BLaER1 treated with 17β-estradiol and CSF1 and Interleukin-3, amounts not matched to agents 10 nM and 100 nM (cell line): ENCODE measurements at regions not wholly inside any gene's neighbourhood (a gene's known extent, or its start where the extent isn't known, plus 50 kb on each side); places are given as distances from the start of the nearest gene placed in this dataset.

ENCODE experiments used
- H3K27ac ChIP-seq, 11 experiments: shearing (Covaris generic); formaldehyde crosslinking; 2 replicates each; pipeline ENCODE4 v1.8.1; 2022
- H3K27me3 ChIP-seq, 11 experiments: shearing (Covaris generic); formaldehyde crosslinking; 2 replicates each; pipeline ENCODE4 v1.8.1; 2022
- H3K36me3 ChIP-seq, 11 experiments: shearing (Covaris generic); formaldehyde crosslinking; 2 replicates each; pipeline ENCODE4 v1.8.1; 2022
- H3K4me1 ChIP-seq, 10 experiments: shearing (Covaris generic); formaldehyde crosslinking; 2 replicates each; pipeline ENCODE4 v1.8.1; 2022
- H3K4me2 ChIP-seq, 11 experiments: shearing (Covaris generic); formaldehyde crosslinking; 2 replicates each; pipeline ENCODE4 v1.8.1; 2022
- H3K4me3 ChIP-seq, 10 experiments: shearing (Covaris generic); formaldehyde crosslinking; 2 replicates each; pipeline ENCODE4 v1.8.1; 2022
- H3K9ac ChIP-seq, 11 experiments: shearing (Covaris generic); formaldehyde crosslinking; 2 replicates each; pipeline ENCODE4 v1.8.1; 2022
- H3K9me3 ChIP-seq, 11 experiments: shearing (Covaris generic); formaldehyde crosslinking; replicated peaks in 1 of 11; 2 replicates each; pipeline ENCODE4 v1.8.1; 2022
- H4K20me1 ChIP-seq, 11 experiments: shearing (Covaris generic); formaldehyde crosslinking; 2 replicates each; pipeline ENCODE4 v1.8.1; 2022
- Cebpa-rat ChIP-seq, 11 experiments: shearing (Covaris generic); IDR thresholded peaks; 2 replicates each; pipeline ENCODE4 v1.8.1; 2022

- Histone ChIP-seq H3K4me1 (peaks cover 0 to 44% (median 11%) of the 10 kb centered on the region in 10 experiments; a peak in 10 of 20 replicates), H3K4me3 (no peak overlapping the region), H3K27me3 (no peaks in the 10 kb centered on the region), H3K4me2 (peak overlapping the region in 8 of 11 experiments; percentile 9 to 80 (median 56); a peak in 12 of 22 replicates), H3K36me3 (no peaks in the 10 kb centered on the region), H3K9me3 (no peaks in the 10 kb centered on the region), H3K27ac (peak overlapping the region in 2 of 11 experiments; percentile 19 to 22; a peak in 2 of 22 replicates), H3K9ac (no peak overlapping the region), H4K20me1 (no peaks in the 10 kb centered on the region)
- no peak for TF ChIP-seq Cebpa-rat (IDR thresholded peaks at IDR 0.05)
Observed at GRCh38 chr20:39910536-39910935, 778.5 kb downstream of the MAFB start.

- H3K9me3 ChIP-seq: no peaks in the 10 kb centered on the region
- H3K4me1 ChIP-seq: peaks cover 0 to 44% (median 11%) of the 10 kb centered on the region in 10 experiments; a peak in 10 of 20 replicates
- no peak overlapping the region for H3K9ac ChIP-seq
- no peaks in the 10 kb centered on the region for H4K20me1 ChIP-seq
- no peaks in the 10 kb centered on the region for H3K27me3 ChIP-seq
- peak overlapping the region in 5 of 11 experiments; percentile 3 to 26 (median 18); a peak in 5 of 22 replicates for H3K27ac ChIP-seq
- H3K36me3 ChIP-seq: no peaks in the 10 kb centered on the region
- H3K4me2 ChIP-seq: peak overlapping the region in 5 of 11 experiments; percentile 52 to 80 (median 67); a peak in 10 of 22 replicates
- H3K4me3 ChIP-seq: no peak overlapping the region
- TF ChIP-seq Cebpa-rat (IDR thresholded peaks at IDR 0.05): no peak
Observed at GRCh38 chr20:39909447-39909846, 779.6 kb downstream of the MAFB start.

GRCh38 chr20:39904476-39905112, 784.4 kb downstream of the MAFB start:
- Histone ChIP-seq H3K9ac (no peak overlapping the region), H3K27ac (no peak overlapping the region), H3K27me3 (no peaks in the 10 kb centered on the region), H3K4me1 (peaks cover 0 to 25% (median 3%) of the 10 kb centered on the region in 10 experiments; a peak in 10 of 20 replicates), H3K4me2 (no peak overlapping the region; a peak in 1 of 22 replicates), H3K36me3 (no peaks in the 10 kb centered on the region), H3K4me3 (no peak overlapping the region), H3K9me3 (no peaks in the 10 kb centered on the region), H4K20me1 (no peaks in the 10 kb centered on the region)
- no peak for TF ChIP-seq Cebpa-rat (IDR thresholded peaks at IDR 0.05)

GRCh38 chr20:39903806-39904465, 785.1 kb downstream of the MAFB start:
- Histone ChIP-seq H3K27me3 (no peaks in the 10 kb centered on the region), H3K9ac (no peak overlapping the region), H3K4me1 (peaks cover 0 to 20% (median 0%) of the 10 kb centered on the region in 10 experiments; a peak in 8 of 20 replicates), H3K9me3 (no peaks in the 10 kb centered on the region), H4K20me1 (no peaks in the 10 kb centered on the region), H3K4me2 (no peak overlapping the region; a peak in 1 of 22 replicates), H3K36me3 (no peaks in the 10 kb centered on the region), H3K27ac (no peak overlapping the region), H3K4me3 (no peak overlapping the region)
- TF ChIP-seq Cebpa-rat (IDR thresholded peaks at IDR 0.05): no peak

GRCh38 chr20:39899881-39900280, 789.2 kb downstream of the MAFB start:
- H3K4me1 ChIP-seq: peaks cover 0 to 15% (median 0%) of the 10 kb centered on the region in 10 experiments; a peak in 3 of 20 replicates
- no peaks in the 10 kb centered on the region for H3K36me3 ChIP-seq
- no peak overlapping the region for H3K4me3 ChIP-seq
- H4K20me1 ChIP-seq: no peaks in the 10 kb centered on the region
- H3K27me3 ChIP-seq: no peaks in the 10 kb centered on the region
- H3K9me3 ChIP-seq: no peaks in the 10 kb centered on the region
- H3K9ac ChIP-seq: no peak overlapping the region
- no peak overlapping the region for H3K27ac ChIP-seq
- TF ChIP-seq Cebpa-rat (IDR thresholded peaks at IDR 0.05): no peak
- no peak overlapping the region for H3K4me2 ChIP-seq

GRCh38 chr20:39898467-39898852, 790.6 kb downstream of the MAFB start:
- TF ChIP-seq Cebpa-rat (IDR thresholded peaks at IDR 0.05): no peak
- Histone ChIP-seq H3K36me3 (no peaks in the 10 kb centered on the region), H4K20me1 (no peaks in the 10 kb centered on the region), H3K27ac (no peak overlapping the region), H3K4me3 (no peak overlapping the region), H3K9ac (no peak overlapping the region), H3K4me2 (no peak overlapping the region), H3K9me3 (no peaks in the 10 kb centered on the region), H3K4me1 (peaks cover 0 to 15% (median 0%) of the 10 kb centered on the region in 10 experiments; a peak in 3 of 20 replicates), H3K27me3 (no peaks in the 10 kb centered on the region)

GRCh38 chr20:39897781-39898466, 791.1 kb downstream of the MAFB start:
- TF ChIP-seq Cebpa-rat (IDR thresholded peaks at IDR 0.05): no peak
- H3K4me3 ChIP-seq: no peak overlapping the region
- peaks cover 0 to 15% (median 0%) of the 10 kb centered on the region in 10 experiments; a peak in 3 of 20 replicates for H3K4me1 ChIP-seq
- no peaks in the 10 kb centered on the region for H4K20me1 ChIP-seq
- H3K9me3 ChIP-seq: no peaks in the 10 kb centered on the region
- H3K27me3 ChIP-seq: no peaks in the 10 kb centered on the region
- H3K27ac ChIP-seq: no peak overlapping the region
- H3K4me2 ChIP-seq: no peak overlapping the region
- no peaks in the 10 kb centered on the region for H3K36me3 ChIP-seq
- no peak overlapping the region for H3K9ac ChIP-seq

- peak overlapping the region in 2 of 11 experiments; percentile 3 to 33; a peak in 3 of 22 replicates for H3K4me2 ChIP-seq
- peaks cover 0 to 15% (median 0%) of the 10 kb centered on the region in 10 experiments; a peak in 3 of 20 replicates for H3K4me1 ChIP-seq
- no peak for TF ChIP-seq Cebpa-rat (IDR thresholded peaks at IDR 0.05)
- no peak overlapping the region for H3K27ac ChIP-seq
- H3K27me3 ChIP-seq: no peaks in the 10 kb centered on the region
- H4K20me1 ChIP-seq: no peaks in the 10 kb centered on the region
- no peak overlapping the region for H3K9ac ChIP-seq
- H3K9me3 ChIP-seq: no peaks in the 10 kb centered on the region
- H3K36me3 ChIP-seq: no peaks in the 10 kb centered on the region
- H3K4me3 ChIP-seq: no peak overlapping the region
Observed at GRCh38 chr20:39897058-39897457, 792.0 kb downstream of the MAFB start.

- H3K9ac ChIP-seq: no peak overlapping the region
- peaks cover 0 to 15% (median 0%) of the 10 kb centered on the region in 10 experiments; a peak in 3 of 20 replicates for H3K4me1 ChIP-seq
- TF ChIP-seq Cebpa-rat (IDR thresholded peaks at IDR 0.05): no peak
- no peaks in the 10 kb centered on the region for H3K27me3 ChIP-seq
- H3K36me3 ChIP-seq: no peaks in the 10 kb centered on the region
- no peaks in the 10 kb centered on the region for H4K20me1 ChIP-seq
- H3K4me3 ChIP-seq: no peak overlapping the region
- H3K4me2 ChIP-seq: no peak overlapping the region
- H3K27ac ChIP-seq: no peak overlapping the region
- no peaks in the 10 kb centered on the region for H3K9me3 ChIP-seq
Observed at GRCh38 chr20:39894067-39894466, 795.0 kb downstream of the MAFB start.
